Loucy (cell line): ENCODE measurements at regions not wholly inside any gene's neighbourhood (a gene's known extent, or its start where the extent isn't known, plus 50 kb on each side); places are given as distances from the start of the nearest gene placed in this dataset.

Experiments used
- H2AFZ ChIP-seq: fragments of 200-600 bp; sonication (generic); 2 replicates; pipeline ENCODE4 v1.6.0; 2016; ENCODE audit warnings: antibody characterized with exemption, mild to moderate bottlenecking, low read length, moderate library complexity
- H3F3A ChIP-seq: fragments of 200-600 bp; 2 replicates; pipeline ENCODE4 v1.6.0; 2016; ENCODE audit warnings: antibody characterized with exemption, low read depth, mild to moderate bottlenecking
- H3K27me3 ChIP-seq: fragments of 200-600 bp; sonication (generic); 2 replicates; pipeline ENCODE4 v1.6.1; 2014; ENCODE audit warnings: low read length, mild to moderate bottlenecking; ENCODE audit not compliant: insufficient read depth, poor library complexity, severe bottlenecking
- H3K36me3 ChIP-seq: fragments of 200-600 bp; sonication (generic); 2 replicates; pipeline ENCODE4 v1.6.1; 2016; ENCODE audit warnings: low read length; ENCODE audit not compliant: insufficient read depth
- H3K4me1 ChIP-seq: fragments of 200-600 bp; sonication (generic); 2 replicates; pipeline ENCODE4 v1.5.1; 2014; ENCODE audit warnings: low read length, mild to moderate bottlenecking; ENCODE audit not compliant: insufficient read depth, poor library complexity, severe bottlenecking
- H3K4me2 ChIP-seq: fragments of 200-600 bp; sonication (generic); 2 replicates; pipeline ENCODE4 v1.6.0; 2014; ENCODE audit warnings: antibody characterized with exemption, low read length, low read depth, mild to moderate bottlenecking; ENCODE audit not compliant: poor library complexity, severe bottlenecking
- H3K4me3 ChIP-seq: fragments of 200-600 bp; sonication (generic); 2 replicates; pipeline ENCODE4 v1.5.1; 2014; ENCODE audit warnings: low read length, mild to moderate bottlenecking, mixed read lengths; ENCODE audit not compliant: poor library complexity, severe bottlenecking
- H3K79me2 ChIP-seq: fragments of 200-600 bp; sonication (generic); 2 replicates; pipeline ENCODE4 v1.6.1; 2014; ENCODE audit warnings: low read length; ENCODE audit not compliant: insufficient read depth
- H3K9ac ChIP-seq: fragments of 200-600 bp; sonication (generic); 2 replicates; pipeline ENCODE4 v1.6.0; 2014; ENCODE audit warnings: mild to moderate bottlenecking, low read depth, low read length, moderate library complexity; ENCODE audit not compliant: poor library complexity, severe bottlenecking
- H3K9me2 ChIP-seq: fragments of 200-600 bp; sonication (generic); replicated peaks from 2 replicates; pipeline ENCODE4 v1.6.1; 2016; ENCODE audit warnings: low read depth, low read length, mixed read lengths
- H3K9me3 ChIP-seq: fragments of 200-600 bp; sonication (generic); 2 replicates; pipeline ENCODE4 v1.6.1; 2014; ENCODE audit warnings: mild to moderate bottlenecking, antibody characterized with exemption, low read length, low read depth; ENCODE audit not compliant: insufficient read depth
- H4K20me1 ChIP-seq: fragments of 200-600 bp; sonication (generic); 2 replicates; pipeline ENCODE4 v1.6.0; 2014; ENCODE audit warnings: antibody characterized with exemption, low read length, mild to moderate bottlenecking; ENCODE audit not compliant: insufficient read depth, poor library complexity, severe bottlenecking
- EZH2phosphoT487 ChIP-seq: fragments of 200-600 bp; IDR thresholded peaks from 2 replicates; pipeline ENCODE4 v1.6.1; 2018; ENCODE audit warnings: antibody characterized with exemption, mild to moderate bottlenecking, moderate library complexity, borderline replicate concordance
- TF ChIP-seq, protein P1 (sequence below): fragments of 200-600 bp; sonication (generic); conservative IDR thresholded peaks from 2 replicates; pipeline ENCODE4 v1.5.1; 2014; ENCODE audit warnings: mild to moderate bottlenecking, antibody characterized with exemption, low read length

DNA sequence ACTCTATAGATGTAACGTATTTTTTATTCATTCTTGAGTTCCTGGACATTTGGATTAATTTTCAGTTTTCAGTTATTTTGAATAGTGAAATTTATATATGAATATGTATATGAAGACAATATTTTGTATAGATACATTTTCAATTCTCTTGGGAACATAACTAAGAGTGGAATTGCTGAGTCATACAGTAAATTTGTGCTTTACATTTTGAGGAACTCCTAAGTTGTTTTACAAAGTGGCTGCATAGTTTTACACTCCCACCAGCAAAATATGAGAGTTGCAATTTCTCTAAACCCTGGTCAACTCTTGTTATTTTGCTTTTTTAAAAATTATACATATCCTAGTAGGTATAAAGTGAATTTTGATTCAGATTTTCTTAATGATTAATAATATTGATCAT is 1838.6 kb upstream of the SEL1L start:
- Histone ChIP-seq H3K4me2 (no peak overlapping the region), H3K9me2 (no peaks in the 10 kb centered on the region), H3K9ac (no peak overlapping the region), H4K20me1 (no peaks in the 10 kb centered on the region), H3K4me3 (no peak overlapping the region), H3K79me2 (no peaks in the 10 kb centered on the region), H3K27me3 (no peaks in the 10 kb centered on the region), H3K36me3 (no peaks in the 10 kb centered on the region), H3K4me1 (no peaks in the 10 kb centered on the region), H3K9me3 (no peaks in the 10 kb centered on the region), H3F3A (no peaks in the 10 kb centered on the region), H2AFZ (no peak overlapping the region)
- TF ChIP-seq, protein P1, sequence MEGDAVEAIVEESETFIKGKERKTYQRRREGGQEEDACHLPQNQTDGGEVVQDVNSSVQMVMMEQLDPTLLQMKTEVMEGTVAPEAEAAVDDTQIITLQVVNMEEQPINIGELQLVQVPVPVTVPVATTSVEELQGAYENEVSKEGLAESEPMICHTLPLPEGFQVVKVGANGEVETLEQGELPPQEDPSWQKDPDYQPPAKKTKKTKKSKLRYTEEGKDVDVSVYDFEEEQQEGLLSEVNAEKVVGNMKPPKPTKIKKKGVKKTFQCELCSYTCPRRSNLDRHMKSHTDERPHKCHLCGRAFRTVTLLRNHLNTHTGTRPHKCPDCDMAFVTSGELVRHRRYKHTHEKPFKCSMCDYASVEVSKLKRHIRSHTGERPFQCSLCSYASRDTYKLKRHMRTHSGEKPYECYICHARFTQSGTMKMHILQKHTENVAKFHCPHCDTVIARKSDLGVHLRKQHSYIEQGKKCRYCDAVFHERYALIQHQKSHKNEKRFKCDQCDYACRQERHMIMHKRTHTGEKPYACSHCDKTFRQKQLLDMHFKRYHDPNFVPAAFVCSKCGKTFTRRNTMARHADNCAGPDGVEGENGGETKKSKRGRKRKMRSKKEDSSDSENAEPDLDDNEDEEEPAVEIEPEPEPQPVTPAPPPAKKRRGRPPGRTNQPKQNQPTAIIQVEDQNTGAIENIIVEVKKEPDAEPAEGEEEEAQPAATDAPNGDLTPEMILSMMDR: no peak

DNA sequence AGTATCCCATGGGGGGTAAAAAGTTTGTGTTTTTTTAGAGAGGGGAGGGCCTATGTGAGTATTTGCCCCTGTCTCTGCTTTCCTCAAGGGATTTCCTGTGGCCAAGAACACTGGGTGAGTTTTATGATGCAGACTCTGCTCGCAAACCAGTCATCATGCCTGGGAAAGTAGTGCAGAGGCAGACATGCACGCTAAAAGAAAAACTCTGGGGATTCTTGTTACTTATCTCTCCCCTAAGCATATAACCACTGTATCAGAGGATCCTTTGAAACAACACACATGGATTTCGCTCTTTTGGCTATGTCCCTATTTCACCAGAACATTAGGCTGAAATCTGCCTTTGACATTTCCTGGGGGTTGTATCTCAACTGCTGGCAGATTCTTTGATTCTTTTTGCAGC is 1845.8 kb upstream of the SEL1L start:
- Histone ChIP-seq H3K79me2 (no peaks in the 10 kb centered on the region), H3K9me3 (no peaks in the 10 kb centered on the region), H2AFZ (no peak overlapping the region), H3K4me2 (no peak overlapping the region), H3F3A (no peaks in the 10 kb centered on the region), H3K27me3 (no peaks in the 10 kb centered on the region), H3K4me3 (no peak overlapping the region), H3K9me2 (0 out of 2 replicates have a peak, but pooled peaks cover 3% of the 10 kb centered on the region), H3K9ac (no peak overlapping the region), H3K4me1 (no peaks in the 10 kb centered on the region), H3K36me3 (no peaks in the 10 kb centered on the region), H4K20me1 (no peaks in the 10 kb centered on the region)
- TF ChIP-seq EZH2phosphoT487: no peak
- TF ChIP-seq, protein P1: no peak

DNA sequence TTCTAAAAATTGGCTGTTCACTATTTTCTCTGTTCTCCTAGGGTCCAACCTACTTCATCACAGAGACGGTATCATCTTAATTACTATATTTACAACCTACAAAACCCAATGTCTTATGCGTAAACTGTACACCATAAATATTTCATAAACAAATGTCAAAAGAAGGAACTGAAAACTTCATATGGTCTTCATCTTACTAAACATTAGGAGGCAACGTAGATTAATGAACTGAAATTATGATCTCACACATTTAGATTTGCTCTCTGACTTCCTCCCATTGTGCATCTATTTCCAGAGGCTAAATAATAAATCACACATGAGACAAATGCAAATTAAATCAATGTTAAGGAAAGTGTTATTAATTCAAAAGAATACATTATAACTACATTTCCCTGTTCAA is 1850.6 kb upstream of the SEL1L start:
- Histone ChIP-seq H3K79me2 (no peaks in the 10 kb centered on the region), H3K27me3 (no peaks in the 10 kb centered on the region), H3K36me3 (no peaks in the 10 kb centered on the region), H3K4me2 (no peak overlapping the region), H3K9ac (no peak overlapping the region), H4K20me1 (no peaks in the 10 kb centered on the region), H3K4me3 (no peak overlapping the region), H3K9me3 (no peaks in the 10 kb centered on the region), H2AFZ (no peak overlapping the region), H3K9me2 (0 out of 2 replicates have a peak, but pooled peaks cover 3% of the 10 kb centered on the region), H3K4me1 (no peaks in the 10 kb centered on the region), H3F3A (no peaks in the 10 kb centered on the region)
- no peak for TF ChIP-seq EZH2phosphoT487
- TF ChIP-seq, protein P1: no peak
